ENCODE measurements at regions not wholly inside any gene's neighbourhood (a gene's known extent, or its start where the extent isn't known, plus 50 kb on each side); places are given as distances from the start of the nearest gene placed in this dataset.

- intact Hi-C loops (cut with DNase I): no loop called here
- ATAC-seq (ENCODE audit: poor library complexity) (no peak), DNase-seq (no peak)
Measured at GRCh38 chr14:30134936-30135335, 207.3 kb upstream of the PRKD1 start.

DNA sequence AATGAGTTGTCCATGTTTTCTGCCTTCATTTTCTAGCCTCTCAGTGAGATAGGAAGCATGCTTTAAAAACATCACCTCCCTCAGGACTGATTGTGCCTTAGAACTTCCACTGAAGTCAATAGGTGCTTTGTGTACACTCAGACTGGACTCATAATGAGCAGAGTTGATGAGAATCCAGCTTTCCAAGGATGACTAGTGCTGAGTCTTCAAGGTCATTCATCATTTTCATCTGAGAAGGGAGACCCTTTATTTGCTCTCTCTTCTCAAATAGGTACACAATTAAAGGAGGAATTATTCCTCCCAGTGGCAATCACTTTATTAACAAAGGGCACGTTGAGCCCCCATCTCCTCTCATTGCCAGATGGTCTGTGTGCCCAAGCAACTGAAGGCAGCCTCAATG, 210.9 kb upstream of the PRKD1 start:
- ATAC-seq (ENCODE audit: poor library complexity): no peak
- DNase-seq: no peak
- intact Hi-C loops (cut with DNase I): no loop called here

GRCh38 chr14:30142216-30142615, 214.6 kb upstream of the PRKD1 start:
- DNase-seq (no peak), ATAC-seq (ENCODE audit: poor library complexity) (no peak)
- intact Hi-C loops (cut with DNase I): no loop called here

GRCh38 chr14:30143627-30144026, 216.0 kb upstream of the PRKD1 start:
- intact Hi-C loops (cut with DNase I): no loop called here
- ATAC-seq (ENCODE audit: poor library complexity) (no peak), DNase-seq (no peak)

DNA sequence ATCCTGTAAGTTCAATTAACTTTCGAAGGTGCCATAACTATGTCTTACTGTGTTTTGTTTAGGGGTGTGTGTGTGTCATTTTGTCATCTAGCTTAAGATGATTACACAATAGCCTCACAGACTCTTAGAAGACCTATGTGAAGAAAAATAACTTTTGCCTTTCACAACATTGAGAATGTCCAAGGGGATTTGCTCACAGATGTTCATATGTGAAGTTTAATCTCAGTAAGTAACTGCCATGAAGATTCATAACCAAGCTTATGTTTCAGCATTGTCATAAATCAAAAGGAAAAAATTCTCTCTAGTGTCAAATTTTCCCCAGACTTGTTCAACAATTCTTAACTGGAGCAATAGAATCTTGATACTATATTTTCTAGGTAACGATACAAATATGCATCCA, 226.1 kb upstream of the PRKD1 start:
- DNase-seq: no peak
- intact Hi-C loops (cut with DNase I): no loop called here
- ATAC-seq (ENCODE audit: poor library complexity): no peak

- intact Hi-C loops (cut with DNase I): no loop called here
- DNase-seq (no peak), ATAC-seq (ENCODE audit: poor library complexity) (no peak)
Measured at GRCh38 chr14:30156571-30156970, 228.9 kb upstream of the PRKD1 start.

- ATAC-seq (ENCODE audit: poor library complexity) (no peak), DNase-seq (no peak)
- intact Hi-C loops (cut with DNase I): no loop called here
Measured at GRCh38 chr14:30158299-30158698, 230.7 kb upstream of the PRKD1 start.

DNA sequence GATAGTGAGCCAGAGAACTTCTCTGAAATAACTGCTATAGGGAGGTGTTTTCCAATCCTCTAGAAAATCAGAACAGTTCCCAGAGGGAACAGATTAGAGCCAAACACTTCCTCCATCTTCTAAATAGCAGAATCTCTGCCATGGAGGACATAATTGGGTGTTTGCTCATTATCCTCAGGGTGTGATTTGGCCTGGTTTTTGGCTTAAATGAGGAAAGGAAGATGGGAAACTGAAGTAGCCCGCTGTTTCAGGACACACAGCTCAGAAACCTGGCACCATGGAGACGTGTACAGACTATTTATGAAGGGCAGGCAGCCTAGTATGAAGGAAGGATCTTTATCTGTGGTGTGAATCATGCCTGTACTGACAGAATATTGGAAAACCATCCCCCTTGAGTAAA, 231.7 kb upstream of the PRKD1 start:
- intact Hi-C loops (cut with DNase I): no loop called here
- ATAC-seq (ENCODE audit: poor library complexity): no peak
- no peak for DNase-seq

GRCh38 chr14:30160608-30161007, 233.0 kb upstream of the PRKD1 start:
- no peak for DNase-seq
- ATAC-seq (ENCODE audit: poor library complexity): no peak
- intact Hi-C loops (cut with DNase I): no loop called here

GRCh38 chr14:30162066-30162465, 234.4 kb upstream of the PRKD1 start:
- DNase-seq: no peak
- no peak for ATAC-seq (ENCODE audit: poor library complexity)
- intact Hi-C loops (cut with DNase I): no loop called here

DNA sequence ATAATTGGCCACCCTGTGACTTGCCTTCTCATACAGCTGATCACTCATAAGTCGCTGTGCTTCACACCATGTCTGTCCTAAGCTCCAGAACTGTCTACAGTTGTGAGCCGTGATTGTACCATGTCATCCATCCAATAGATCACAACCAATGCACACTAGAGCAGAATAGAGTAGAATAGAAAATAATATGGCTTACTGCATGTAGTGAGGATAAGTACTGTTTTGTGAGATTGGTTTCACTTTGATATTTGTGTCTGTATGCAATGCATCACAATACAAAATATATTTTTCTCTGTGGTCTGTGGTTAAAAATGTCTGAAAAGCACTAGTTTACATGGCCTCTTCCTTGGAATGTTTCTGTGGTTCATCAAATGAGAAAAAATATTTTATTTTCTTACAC, 237.6 kb upstream of the PRKD1 start:
- no peak for ATAC-seq (ENCODE audit: poor library complexity)

GRCh38 chr14:30177781-30178180, 250.1 kb upstream of the PRKD1 start:
- DNase-seq: no peak
- no peak for ATAC-seq (ENCODE audit: poor library complexity)
- intact Hi-C loops (cut with DNase I): no loop called here

More for the DNA sequence above, 237.6 kb upstream of the PRKD1 start:
- intact Hi-C loops (cut with DNase I): no loop called here
- DNase-seq: no peak

DNA sequence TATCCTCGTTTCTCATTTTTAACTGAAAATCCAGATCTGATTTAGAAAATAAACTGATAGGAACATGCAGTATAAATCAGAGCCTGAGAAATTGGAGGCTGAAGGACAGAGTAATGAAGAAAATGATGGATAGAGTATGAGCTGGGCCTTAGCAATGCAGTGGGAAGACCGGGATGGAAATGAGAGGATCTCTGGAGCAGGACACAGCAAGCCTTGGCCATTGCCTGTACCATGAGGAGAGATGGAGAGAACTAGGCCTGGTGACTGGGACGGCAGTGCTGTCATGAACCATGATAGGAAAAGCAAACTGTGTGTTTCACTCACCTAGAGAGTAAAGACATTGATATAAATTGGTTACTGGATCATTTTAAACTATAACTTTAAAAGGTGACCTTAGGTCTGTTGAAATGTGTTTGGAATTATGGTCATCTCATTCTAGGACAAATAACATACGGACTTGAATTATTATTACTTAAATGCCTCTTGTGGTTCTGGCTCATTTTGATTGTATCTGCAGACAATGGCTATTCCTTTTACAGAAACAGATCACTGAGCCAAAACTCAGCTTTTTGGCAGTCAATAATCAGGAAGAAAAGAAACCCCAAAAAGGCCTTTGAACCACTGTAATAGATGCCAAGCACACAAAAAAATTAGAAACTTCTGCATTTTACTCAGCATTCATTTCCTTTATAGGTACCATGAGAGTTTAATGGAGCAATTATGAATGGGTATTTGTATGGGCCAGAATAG, 251.9 kb upstream of the PRKD1 start:
- DNase-seq (no peak), ATAC-seq (ENCODE audit: poor library complexity) (no peak)
- intact Hi-C loops (cut with DNase I): no loop called here

DNA sequence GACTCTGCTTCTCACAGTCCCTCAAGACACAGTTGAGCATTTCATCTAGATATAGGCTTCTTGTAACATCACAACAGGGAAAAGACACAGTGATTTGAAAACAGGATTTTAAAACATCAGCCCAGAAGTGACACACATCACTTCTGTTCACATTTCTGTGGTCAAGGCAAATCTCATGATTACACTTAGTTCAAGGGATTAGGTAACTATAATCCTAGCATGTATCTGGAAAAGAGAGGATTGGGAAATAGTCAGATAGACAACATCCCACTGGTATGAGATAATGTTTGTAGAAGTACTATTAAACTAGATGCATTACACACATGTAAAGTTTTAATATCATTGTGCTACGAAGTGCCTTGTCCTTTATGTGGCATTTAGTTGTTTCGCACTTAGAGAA, 252.6 kb upstream of the PRKD1 start:
- intact Hi-C loops (cut with DNase I): no loop called here
- DNase-seq: no peak
- ATAC-seq (ENCODE audit: poor library complexity): no peak

DNA sequence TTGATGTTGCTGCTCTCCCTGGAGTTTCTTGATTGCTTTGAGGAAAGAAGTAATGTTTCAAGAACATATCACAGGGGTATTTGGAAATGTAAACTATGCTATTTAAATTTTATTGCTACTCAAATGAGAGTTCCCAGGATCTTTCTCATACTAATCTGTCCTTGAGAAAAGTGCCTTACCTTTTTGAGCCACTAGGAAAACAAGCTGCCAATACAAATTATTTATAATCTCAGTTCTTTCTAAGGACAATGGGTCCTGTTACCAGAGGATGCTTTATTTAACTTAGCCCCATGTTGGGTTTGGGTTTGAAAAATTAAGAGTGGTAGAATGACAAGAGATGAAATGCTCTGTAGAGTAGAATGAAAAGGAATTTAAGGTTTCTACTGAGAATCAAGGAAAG, 258.2 kb upstream of the PRKD1 start:
- ATAC-seq (ENCODE audit: poor library complexity) (no peak), DNase-seq (no peak)
- intact Hi-C loops (cut with DNase I): no loop called here

DNA sequence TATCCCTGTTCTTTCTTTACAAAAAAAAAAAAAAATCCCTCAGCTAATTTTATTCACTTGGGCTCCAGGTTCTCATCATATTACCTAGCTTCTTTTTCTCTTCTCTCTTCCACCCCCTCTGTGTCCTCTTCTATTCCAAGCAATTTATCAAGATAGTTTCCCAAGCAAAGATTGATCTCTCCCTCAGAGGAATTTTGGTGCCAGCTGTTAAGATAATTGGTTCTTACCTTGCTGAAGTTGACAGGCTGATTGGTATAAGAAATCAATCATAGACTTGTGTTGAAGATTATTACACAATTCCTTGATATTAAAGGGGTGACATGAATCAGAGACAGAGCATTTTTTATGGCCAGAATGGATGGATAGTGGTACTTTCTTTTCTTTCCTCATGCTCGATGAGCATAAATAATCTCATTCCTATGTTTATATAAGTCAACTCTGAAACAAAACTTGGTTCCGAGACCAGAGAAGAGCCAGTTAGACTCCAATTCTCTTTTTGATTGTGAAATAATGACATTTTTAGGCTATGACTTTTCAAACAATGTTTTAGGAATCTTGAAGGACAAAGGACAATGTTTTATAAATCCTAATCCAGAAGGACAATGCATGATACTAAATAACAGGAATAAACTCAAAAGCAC, 264.1 kb upstream of the PRKD1 start:
- DNase-seq (no peak), ATAC-seq (ENCODE audit: poor library complexity) (no peak)
- intact Hi-C loops (cut with DNase I): no loop called here

- ATAC-seq (ENCODE audit: poor library complexity): no peak
- DNase-seq: no peak
- intact Hi-C loops (cut with DNase I): no loop called here
Measured at GRCh38 chr14:30193101-30193500, 265.5 kb upstream of the PRKD1 start.

- intact Hi-C loops (cut with DNase I): no loop called here
- DNase-seq (no peak), ATAC-seq (ENCODE audit: poor library complexity) (no peak)
Measured at GRCh38 chr14:30193845-30194501, 266.3 kb upstream of the PRKD1 start.

- intact Hi-C loops (cut with DNase I): no loop called here
- ATAC-seq (ENCODE audit: poor library complexity) (peak; percentile 29), DNase-seq (no peak)
Measured at GRCh38 chr14:30194741-30195148, 267.1 kb upstream of the PRKD1 start.

DNA sequence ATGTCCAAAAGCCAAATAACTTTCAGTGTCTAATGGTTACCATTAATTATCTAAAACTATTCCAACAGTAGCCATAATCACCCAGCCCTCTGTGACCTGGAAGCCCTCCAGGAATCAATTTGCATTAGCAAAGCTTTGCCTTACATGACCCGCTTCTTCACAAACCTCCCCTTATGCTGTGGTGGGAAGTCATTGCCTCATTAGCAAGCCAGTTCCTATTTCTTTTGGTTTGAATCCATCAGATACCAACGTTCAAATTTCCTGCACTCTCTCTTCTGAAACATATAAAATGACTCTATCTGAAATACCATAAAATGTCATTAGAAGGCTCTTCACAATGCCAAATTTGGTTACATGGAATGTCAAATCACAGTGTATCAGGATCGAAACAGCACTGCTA, 268.3 kb upstream of the PRKD1 start:
- intact Hi-C loops (cut with DNase I): no loop called here
- no peak for DNase-seq
- no peak for ATAC-seq (ENCODE audit: poor library complexity)

Measured in Right ventricle myocardium superior (tissue), 1 donor.